ENCODE measurements at regions not wholly inside any gene's neighbourhood (a gene's known extent, or its start where the extent isn't known, plus 50 kb on each side); places are given as distances from the start of the nearest gene placed in this dataset.
"Not testable (repeated sequence)": the region's sequence is repeated elsewhere in the genome, so short reads cannot be mapped to it uniquely, and the experiment has no call there.

GRCh38 chr7:108669958-108670357 is 100.3 kb downstream of the DNAJB9 start:
- no peak overlapping the region for H3K27ac ChIP-seq (ENCODE audit: low read depth in 1 of 2, low read length in 2 of 2)
- H3K4me1 ChIP-seq (ENCODE audit: control insufficient read depth in 4 of 4, insufficient read depth in 4 of 4, low read length in 3 of 4), result no peaks in the 10 kb centered on the region
- no peak for DNase-seq (ENCODE audit: low spot score)
- H3K27me3 ChIP-seq (ENCODE audit: control insufficient read depth in 4 of 4, insufficient read depth in 4 of 4, low read length in 3 of 4), result no peaks in the 10 kb centered on the region
- TF ChIP-seq TAF1 (conservative IDR thresholded peaks at IDR 0.05) (no peak), RXRA (IDR thresholded peaks at IDR 0.05) (no peak), HNF4A (conservative IDR thresholded peaks at IDR 0.05) (no peak), SP1 (IDR thresholded peaks at IDR 0.05) (no peak), NR2F2 (IDR thresholded peaks at IDR 0.05) (no peak), CTCF (IDR thresholded peaks at IDR 0.05; ENCODE audit: low read depth, low read length, missing input control) (no peak), YY1 (IDR thresholded peaks at IDR 0.05) (no peak), RAD21 (IDR thresholded peaks at IDR 0.05) (no peak), MAX (IDR thresholded peaks at IDR 0.05) (no peak), GABPA (IDR thresholded peaks at IDR 0.05 in 1 of 2, conservative IDR thresholded peaks at IDR 0.05 in 1 of 2) (no peak), FOXA2 (IDR thresholded peaks at IDR 0.05) (no peak), HNF4G (IDR thresholded peaks at IDR 0.05) (no peak), FOXA1 (IDR thresholded peaks at IDR 0.05) (no peak), EGR1 (IDR thresholded peaks at IDR 0.05; ENCODE audit: low read depth in 2 of 2) (no peak), JUND (IDR thresholded peaks at IDR 0.05) (no peak)
- TF ChIP-seq, protein P1, sequence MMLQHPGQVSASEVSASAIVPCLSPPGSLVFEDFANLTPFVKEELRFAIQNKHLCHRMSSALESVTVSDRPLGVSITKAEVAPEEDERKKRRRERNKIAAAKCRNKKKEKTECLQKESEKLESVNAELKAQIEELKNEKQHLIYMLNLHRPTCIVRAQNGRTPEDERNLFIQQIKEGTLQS (IDR thresholded peaks at IDR 0.05), result no peak
- no peak overlapping the region for H3K9ac ChIP-seq (ENCODE audit: low read depth in 1 of 2, low read length in 2 of 2)
- no peaks in the 10 kb centered on the region for H3K36me3 ChIP-seq (ENCODE audit: control insufficient read depth in 4 of 4, insufficient read depth in 3 of 4, low read depth in 1 of 4, low read length in 3 of 4)
- no peak overlapping the region for H3K4me3 ChIP-seq (ENCODE audit: low read depth in 1 of 3, low read length in 3 of 3)
- H3K9me3 ChIP-seq (ENCODE audit: control insufficient read depth in 4 of 4, low read length in 3 of 4), result no peaks in the 10 kb centered on the region

- not testable (repeated sequence) for H3K4me3 ChIP-seq (ENCODE audit: low read depth in 1 of 3, low read length in 3 of 3); H3K36me3 ChIP-seq (ENCODE audit: control insufficient read depth in 4 of 4, insufficient read depth in 3 of 4, low read depth in 1 of 4, low read length in 3 of 4); H3K27me3 ChIP-seq (ENCODE audit: control insufficient read depth in 4 of 4, insufficient read depth in 4 of 4, low read length in 3 of 4); H3K9me3 ChIP-seq (ENCODE audit: control insufficient read depth in 4 of 4, low read length in 3 of 4); DNase-seq (ENCODE audit: low spot score); H3K27ac ChIP-seq (ENCODE audit: low read depth in 1 of 2, low read length in 2 of 2); H3K4me1 ChIP-seq (ENCODE audit: control insufficient read depth in 4 of 4, insufficient read depth in 4 of 4, low read length in 3 of 4); H3K9ac ChIP-seq (ENCODE audit: low read depth in 1 of 2, low read length in 2 of 2)
- WGBS, result 80% methylated on average over 3 of the region's 3 CpGs
These were observed 104.0 kb downstream of the DNAJB9 start for GRCh38 chr7:108673699-108674098.

DNA sequence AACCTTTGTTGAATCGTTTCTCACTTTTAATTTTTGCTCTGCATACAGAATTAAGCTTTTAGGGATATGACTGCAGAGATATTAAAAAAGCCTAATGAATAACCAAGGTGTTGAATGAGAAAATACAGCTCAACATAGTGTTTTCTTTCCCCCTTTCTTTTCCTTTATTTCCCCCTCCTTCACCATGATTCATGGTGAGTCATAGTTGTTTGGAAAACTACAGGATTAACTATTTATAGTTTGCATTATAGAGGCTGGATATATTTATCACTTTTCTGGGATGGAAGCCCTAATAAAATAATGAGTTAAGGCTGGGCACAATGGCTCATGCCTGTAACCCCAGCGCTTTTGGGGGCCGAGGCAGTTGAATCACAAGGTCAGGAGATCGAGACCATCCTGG is 115.0 kb downstream of the DNAJB9 start:
- Histone ChIP-seq H3K36me3 (ENCODE audit: control insufficient read depth in 4 of 4, insufficient read depth in 3 of 4, low read depth in 1 of 4, low read length in 3 of 4) (no peaks in the 10 kb centered on the region), H3K4me3 (ENCODE audit: low read depth in 1 of 3, low read length in 3 of 3) (no peak overlapping the region), H3K27ac (ENCODE audit: low read depth in 1 of 2, low read length in 2 of 2) (no peak overlapping the region), H3K27me3 (ENCODE audit: control insufficient read depth in 4 of 4, insufficient read depth in 4 of 4, low read length in 3 of 4) (no peaks in the 10 kb centered on the region), H3K9me3 (ENCODE audit: control insufficient read depth in 4 of 4, low read length in 3 of 4) (no peaks in the 10 kb centered on the region), H3K4me1 (ENCODE audit: control insufficient read depth in 4 of 4, insufficient read depth in 4 of 4, low read length in 3 of 4) (peaks cover 0 to 3% (median 0%) of the 10 kb centered on the region in 4 donors), H3K9ac (ENCODE audit: low read depth in 1 of 2, low read length in 2 of 2) (no peak overlapping the region)
- WGBS, result 89% methylated on average over 4 of the region's 4 CpGs
- DNase-seq (ENCODE audit: low spot score), result no peak
- TF ChIP-seq FOXA2 (IDR thresholded peaks at IDR 0.05) (no peak), SP1 (IDR thresholded peaks at IDR 0.05) (no peak), FOXA1 (IDR thresholded peaks at IDR 0.05) (no peak), NR2F2 (IDR thresholded peaks at IDR 0.05) (no peak), JUND (IDR thresholded peaks at IDR 0.05) (no peak), CTCF (IDR thresholded peaks at IDR 0.05; ENCODE audit: low read depth, low read length, missing input control) (no peak), TAF1 (conservative IDR thresholded peaks at IDR 0.05) (no peak), MAX (IDR thresholded peaks at IDR 0.05) (no peak), GABPA (IDR thresholded peaks at IDR 0.05 in 1 of 2, conservative IDR thresholded peaks at IDR 0.05 in 1 of 2) (no peak), YY1 (IDR thresholded peaks at IDR 0.05) (no peak), HNF4G (IDR thresholded peaks at IDR 0.05) (no peak), EGR1 (IDR thresholded peaks at IDR 0.05; ENCODE audit: low read depth in 2 of 2) (no peak), RAD21 (IDR thresholded peaks at IDR 0.05) (no peak)
- TF ChIP-seq, protein P2, sequence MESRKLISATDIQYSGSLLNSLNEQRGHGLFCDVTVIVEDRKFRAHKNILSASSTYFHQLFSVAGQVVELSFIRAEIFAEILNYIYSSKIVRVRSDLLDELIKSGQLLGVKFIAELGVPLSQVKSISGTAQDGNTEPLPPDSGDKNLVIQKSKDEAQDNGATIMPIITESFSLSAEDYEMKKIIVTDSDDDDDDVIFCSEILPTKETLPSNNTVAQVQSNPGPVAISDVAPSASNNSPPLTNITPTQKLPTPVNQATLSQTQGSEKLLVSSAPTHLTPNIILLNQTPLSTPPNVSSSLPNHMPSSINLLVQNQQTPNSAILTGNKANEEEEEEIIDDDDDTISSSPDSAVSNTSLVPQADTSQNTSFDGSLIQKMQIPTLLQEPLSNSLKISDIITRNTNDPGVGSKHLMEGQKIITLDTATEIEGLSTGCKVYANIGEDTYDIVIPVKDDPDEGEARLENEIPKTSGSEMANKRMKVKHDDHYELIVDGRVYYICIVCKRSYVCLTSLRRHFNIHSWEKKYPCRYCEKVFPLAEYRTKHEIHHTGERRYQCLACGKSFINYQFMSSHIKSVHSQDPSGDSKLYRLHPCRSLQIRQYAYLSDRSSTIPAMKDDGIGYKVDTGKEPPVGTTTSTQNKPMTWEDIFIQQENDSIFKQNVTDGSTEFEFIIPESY (IDR thresholded peaks at IDR 0.05), result no peak
- TF ChIP-seq, protein P1 (IDR thresholded peaks at IDR 0.05), result no peak

All from liver (tissue), 8 donors.